Tibial nerve (tissue), 4 donors: ENCODE measurements at regions not wholly inside any gene's neighbourhood (a gene's known extent, or its start where the extent isn't known, plus 50 kb on each side); places are given as distances from the start of the nearest gene placed in this dataset.
A peak's percentile ranks its signal among the peaks of the same experiment; 100 is the strongest.
"Not testable (repeated sequence)": the region's sequence is repeated elsewhere in the genome, so short reads cannot be mapped to it uniquely, and the experiment has no call there.

Experiments
- DNase-seq, 2 donors: peaks; one replicate each; pipeline ENCODE4 v3.0.0-alpha.2; 2019; ENCODE audit warnings: low spot score in 2 of 2
- H3K27ac ChIP-seq, 4 donors: fragments of 200-600 bp; sonication (generic) in 3 of 4; one replicate each; pipeline ENCODE4 v1.5.1; 2017 to 2019; ENCODE audit warnings: mild to moderate bottlenecking in 1 of 4
- H3K27me3 ChIP-seq, 2 donors: fragments of 200-600 bp; sonication (generic) in 1 of 2; one replicate each; pipeline versions ENCODE4 v1.5.1 to v1.6.0; 2017 to 2019
- H3K36me3 ChIP-seq, 3 donors: fragments of 200-600 bp; sonication (generic); one replicate each; pipeline ENCODE4 v1.5.1; 2018 to 2019
- H3K4me1 ChIP-seq, 4 donors: fragments of 200-600 bp; sonication (generic) in 3 of 4; one replicate each; pipeline ENCODE4 v1.5.1; 2017 to 2019
- H3K4me3 ChIP-seq, 4 donors: fragments of 200-600 bp; sonication (generic) in 3 of 4; one replicate each; pipeline ENCODE4 v1.5.1; 2017 to 2019; ENCODE audit warnings: mild to moderate bottlenecking in 1 of 4, moderate library complexity in 1 of 4
- H3K9me3 ChIP-seq, 4 donors: fragments of 200-600 bp; sonication (generic) in 3 of 4; one replicate each; pipeline ENCODE4 v1.5.1; 2017 to 2019
- CTCF ChIP-seq, 5 experiments: fragments of 200-600 bp in 3 of 5; fragments of 450-650 bp in 2 of 5; sonication (generic) in 3 of 5; IDR thresholded peaks; one replicate each; pipeline ENCODE4 v1.5.1; 2016 to 2019; ENCODE audit warnings: antibody characterized with exemption in 5 of 5, mild to moderate bottlenecking in 3 of 5, moderate library complexity in 2 of 5
- WGBS, 2 donors: methylation state at CpG; one replicate each; pipeline ENCODE4 v1.1.5; 2018; 5-methylcytosine and 5-hydroxymethylcytosine counted together

GRCh38 chrY:11461406-11461805 is 1239.6 kb upstream of the USP9Y start:
- WGBS, 2 donors, result 20% methylated on average over 4 of the region's 4 CpGs; no CpG with 5 or more reads in 1 of the 2 donors
- H3K9me3 ChIP-seq, H3K4me1 ChIP-seq, DNase-seq, H3K36me3 ChIP-seq, H3K27ac ChIP-seq, H3K27me3 ChIP-seq, H3K4me3 ChIP-seq: not testable (repeated sequence)
- TF ChIP-seq CTCF (IDR thresholded peaks at IDR 0.05), result peak in 1 of 5 experiments; percentile 28

DNA sequence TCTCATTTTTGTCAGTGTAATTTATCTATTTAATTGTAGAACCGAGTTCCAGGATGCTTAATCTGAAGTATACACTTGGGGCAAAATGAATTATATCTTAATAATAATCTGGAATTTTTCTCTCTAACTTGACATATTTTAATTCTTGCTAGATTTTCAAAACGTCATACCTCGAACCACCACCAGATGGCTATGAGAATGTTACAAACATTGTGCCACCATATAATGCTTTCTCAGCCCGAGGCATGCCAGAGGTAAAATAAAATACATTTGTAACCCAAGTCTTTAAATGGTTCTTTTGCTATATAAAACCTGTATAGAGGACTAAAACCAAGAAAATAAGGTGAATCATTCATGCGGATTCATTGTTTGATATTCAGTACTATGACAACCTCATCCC is 1234.3 kb upstream of the USP9Y start:
- not testable (repeated sequence) for H3K4me3 ChIP-seq, H3K4me1 ChIP-seq, H3K9me3 ChIP-seq, H3K27ac ChIP-seq, H3K27me3 ChIP-seq, H3K36me3 ChIP-seq, DNase-seq
- 16% methylated on average over 5 of the region's 5 CpGs; no CpG with 5 or more reads in 1 of the 2 donors for WGBS, 2 donors
